HFFc6 (cell line): ENCODE measurements at regions not wholly inside any gene's neighbourhood (a gene's known extent, or its start where the extent isn't known, plus 50 kb on each side); places are given as distances from the start of the nearest gene placed in this dataset.

Source experiments
- DNase-seq: peaks from one replicate; pipeline ENCODE4 v3.0.0-alpha.2; 2018
- H3K27ac Mint-ChIP-seq: 2 replicates; pipeline ENCODE4 v1.8.0; 2020; ENCODE audit warnings: mild to moderate bottlenecking, mixed read lengths
- H3K27me3 Mint-ChIP-seq: 2 replicates; pipeline ENCODE4 v1.8.0; 2021; ENCODE audit warnings: mild to moderate bottlenecking, moderate library complexity, mixed read lengths; ENCODE audit not compliant: insufficient read depth
- H3K36me3 Mint-ChIP-seq: 2 replicates; pipeline ENCODE4 v1.8.0; 2021; ENCODE audit warnings: low read depth, mixed read lengths
- H3K4me1 Mint-ChIP-seq: 2 replicates; pipeline ENCODE4 v1.8.0; 2020; ENCODE audit warnings: low read depth, mixed read lengths
- H3K4me3 Mint-ChIP-seq: 2 replicates; pipeline ENCODE4 v1.8.0; 2020; ENCODE audit warnings: mild to moderate bottlenecking, moderate library complexity, mixed read lengths
- H3K9me3 Mint-ChIP-seq: 2 replicates; pipeline ENCODE4 v1.8.0; 2020; ENCODE audit warnings: mild to moderate bottlenecking, mixed read lengths
- TF ChIP-seq, protein P1 (sequence below): fragments of 200-600 bp; sonication (generic); IDR thresholded peaks from 2 replicates; pipeline ENCODE4 v1.5.0; 2021; ENCODE audit warnings: antibody characterized with exemption, mild to moderate bottlenecking

DNA sequence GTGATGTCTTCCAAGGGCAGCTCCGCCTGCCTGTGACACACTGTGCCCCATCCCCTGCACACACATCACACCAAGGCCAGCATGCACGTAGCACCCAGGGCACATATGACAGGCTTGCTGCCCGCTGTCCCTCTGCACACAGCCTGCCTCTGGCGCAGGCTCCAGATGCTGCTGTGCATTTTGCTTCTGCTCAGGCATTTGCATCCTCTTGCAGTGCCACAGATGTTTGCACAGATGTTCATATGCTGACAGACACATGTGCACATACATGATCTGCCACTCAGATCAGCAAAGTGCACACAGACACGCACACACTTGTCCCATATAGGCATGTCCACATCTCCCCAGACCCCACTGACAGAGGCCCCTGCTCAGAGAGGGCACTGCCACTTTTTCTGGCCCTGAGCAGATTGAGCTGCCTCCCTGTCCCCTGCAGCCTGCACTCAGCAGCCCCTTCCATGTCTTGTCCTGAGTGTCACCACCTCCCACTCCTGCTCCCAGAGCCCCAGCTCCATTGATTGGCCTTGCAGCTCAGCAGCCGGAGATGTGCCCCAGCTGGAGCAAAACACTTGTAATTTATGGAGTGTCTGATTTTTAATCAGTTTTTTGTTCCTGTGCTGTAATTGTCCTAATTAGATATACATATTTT is 115.1 kb upstream of the RPL38 start:
- TF ChIP-seq, protein P1, sequence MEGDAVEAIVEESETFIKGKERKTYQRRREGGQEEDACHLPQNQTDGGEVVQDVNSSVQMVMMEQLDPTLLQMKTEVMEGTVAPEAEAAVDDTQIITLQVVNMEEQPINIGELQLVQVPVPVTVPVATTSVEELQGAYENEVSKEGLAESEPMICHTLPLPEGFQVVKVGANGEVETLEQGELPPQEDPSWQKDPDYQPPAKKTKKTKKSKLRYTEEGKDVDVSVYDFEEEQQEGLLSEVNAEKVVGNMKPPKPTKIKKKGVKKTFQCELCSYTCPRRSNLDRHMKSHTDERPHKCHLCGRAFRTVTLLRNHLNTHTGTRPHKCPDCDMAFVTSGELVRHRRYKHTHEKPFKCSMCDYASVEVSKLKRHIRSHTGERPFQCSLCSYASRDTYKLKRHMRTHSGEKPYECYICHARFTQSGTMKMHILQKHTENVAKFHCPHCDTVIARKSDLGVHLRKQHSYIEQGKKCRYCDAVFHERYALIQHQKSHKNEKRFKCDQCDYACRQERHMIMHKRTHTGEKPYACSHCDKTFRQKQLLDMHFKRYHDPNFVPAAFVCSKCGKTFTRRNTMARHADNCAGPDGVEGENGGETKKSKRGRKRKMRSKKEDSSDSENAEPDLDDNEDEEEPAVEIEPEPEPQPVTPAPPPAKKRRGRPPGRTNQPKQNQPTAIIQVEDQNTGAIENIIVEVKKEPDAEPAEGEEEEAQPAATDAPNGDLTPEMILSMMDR = no peak
- Mint-ChIP-seq H3K27ac (no peak overlapping the region), H3K27me3 (no peaks in the 10 kb centered on the region), H3K4me3 (no peak overlapping the region), H3K36me3 (peaks cover 5% of the 10 kb centered on the region; the same call in 1 of the 2 replicates), H3K4me1 (no peaks in the 10 kb centered on the region), H3K9me3 (peaks cover 57% of the 10 kb centered on the region)
- no peak for DNase-seq

DNA sequence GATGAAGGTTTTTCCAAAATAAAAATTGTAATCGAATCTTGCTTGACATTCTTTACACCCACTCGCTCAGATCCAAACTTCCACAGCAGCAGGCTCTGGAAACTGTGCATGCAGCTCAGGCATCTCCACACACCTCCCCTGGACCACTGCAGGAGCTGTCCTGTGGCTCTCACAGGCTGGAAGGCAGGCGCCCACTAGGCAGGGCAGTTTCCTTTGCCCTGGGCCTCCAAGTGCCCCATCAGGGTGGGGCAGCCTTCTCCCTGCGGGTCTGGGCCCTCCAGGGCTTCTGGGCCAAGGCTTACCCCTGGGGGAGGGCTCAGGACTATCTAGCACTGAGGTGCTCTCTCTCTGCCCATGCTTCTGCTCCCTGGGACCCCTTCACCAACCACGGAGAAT is 114.5 kb upstream of the RPL38 start:
- Mint-ChIP-seq H3K36me3 (peaks cover 5% of the 10 kb centered on the region; the same call in 1 of the 2 replicates), H3K27me3 (no peaks in the 10 kb centered on the region)

DNA sequence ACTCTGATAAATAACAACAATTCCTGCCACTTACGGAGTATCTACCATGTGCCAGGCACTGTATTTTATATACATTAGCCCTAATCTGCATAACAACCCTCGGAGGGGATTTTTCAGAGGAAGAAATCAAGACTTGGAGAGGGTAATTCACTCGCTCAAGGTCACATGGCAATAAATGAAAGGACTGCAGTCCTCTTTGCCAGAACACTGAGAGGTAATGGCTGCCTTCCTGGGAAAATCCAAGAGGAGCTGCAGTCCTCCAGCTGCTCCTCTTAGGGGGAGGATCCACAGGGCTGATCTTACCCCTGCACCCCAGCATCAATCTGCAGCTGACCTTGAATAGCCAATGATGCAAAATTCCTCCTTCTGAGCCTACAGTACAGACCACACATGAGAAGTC is 114.1 kb upstream of the RPL38 start:
- H3K36me3 Mint-ChIP-seq = peaks cover 5% of the 10 kb centered on the region; the same call in 1 of the 2 replicates
- H3K27me3 Mint-ChIP-seq = no peaks in the 10 kb centered on the region
- TF ChIP-seq, protein P1 = no peak

More for the DNA sequence above, 114.5 kb upstream of the RPL38 start:
- no peaks in the 10 kb centered on the region for H3K4me1 Mint-ChIP-seq
- no peak overlapping the region for H3K4me3 Mint-ChIP-seq
- TF ChIP-seq, protein P1 = no peak
- peaks cover 59% of the 10 kb centered on the region for H3K9me3 Mint-ChIP-seq
- H3K27ac Mint-ChIP-seq = no peak overlapping the region
- DNase-seq = no peak

DNA sequence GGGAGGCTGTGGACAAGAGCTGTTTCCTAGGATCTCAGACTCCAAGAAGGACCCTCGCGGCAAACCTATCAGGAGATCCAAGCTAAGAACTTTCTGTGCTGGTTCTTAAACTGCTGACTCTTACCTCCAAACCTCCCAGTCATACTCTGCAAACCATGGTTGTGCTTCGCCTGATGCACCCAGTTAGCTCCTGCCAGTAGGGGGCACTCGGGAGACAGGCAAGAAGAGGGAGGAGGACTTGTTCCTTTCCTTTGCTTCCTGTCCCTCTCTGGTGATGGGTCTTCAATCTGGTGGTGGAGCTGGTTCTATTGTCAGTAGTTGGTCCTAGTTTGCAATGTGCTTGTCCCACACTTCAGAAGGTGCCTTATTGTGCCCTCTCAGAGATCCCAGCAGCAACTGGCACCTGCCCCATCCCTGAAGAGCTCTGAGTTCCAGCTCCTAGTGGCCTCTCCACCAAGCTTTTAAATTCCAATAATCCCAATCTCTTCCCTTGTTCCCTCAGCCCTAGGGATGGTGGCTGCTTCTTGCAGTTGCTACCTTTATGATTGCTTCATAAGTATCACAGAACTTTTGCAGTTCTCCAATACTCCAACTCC is 113.5 kb upstream of the RPL38 start:
- Mint-ChIP-seq H3K27ac (no peak overlapping the region), H3K4me3 (no peak overlapping the region), H3K27me3 (no peaks in the 10 kb centered on the region), H3K9me3 (peaks cover 59% of the 10 kb centered on the region), H3K36me3 (peaks cover 5% of the 10 kb centered on the region; the same call in 1 of the 2 replicates), H3K4me1 (no peaks in the 10 kb centered on the region)
- TF ChIP-seq, protein P1 = peak; percentile 53; the same call in 1 of the 2 replicates
- DNase-seq = no peak

More for the DNA sequence above, 114.1 kb upstream of the RPL38 start:
- peaks cover 62% of the 10 kb centered on the region for H3K9me3 Mint-ChIP-seq
- H3K4me3 Mint-ChIP-seq = no peak overlapping the region
- H3K27ac Mint-ChIP-seq = no peak overlapping the region
- H3K4me1 Mint-ChIP-seq = no peaks in the 10 kb centered on the region
- no peak for DNase-seq

DNA sequence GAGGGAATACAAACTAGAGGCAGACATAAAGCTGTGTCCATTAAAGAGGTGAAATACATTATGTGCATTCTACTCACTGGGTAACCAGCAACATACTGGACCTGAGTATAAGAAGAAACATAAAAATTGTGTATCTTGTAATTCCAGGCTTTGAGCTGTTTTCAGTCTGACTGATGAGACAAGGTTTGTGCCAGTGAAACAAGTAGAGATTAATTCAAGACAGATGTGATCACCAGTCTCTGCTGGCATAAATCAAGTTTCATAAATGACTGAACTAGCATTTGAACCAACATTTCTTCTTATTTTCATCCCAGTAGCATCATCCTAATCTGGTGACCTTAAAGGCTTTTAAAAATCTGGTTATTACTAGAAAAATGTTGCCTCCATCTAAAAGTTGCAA is 108.8 kb upstream of the RPL38 start:
- Mint-ChIP-seq H3K27me3 (no peaks in the 10 kb centered on the region; the same call in 1 of the 2 replicates), H3K4me1 (no peaks in the 10 kb centered on the region), H3K36me3 (no peaks in the 10 kb centered on the region), H3K27ac (no peak overlapping the region), H3K4me3 (no peak overlapping the region), H3K9me3 (peaks cover 45% of the 10 kb centered on the region)
- no peak for DNase-seq
- TF ChIP-seq, protein P1 = no peak
